Thymus (tissue), 11 donors: ENCODE measurements at regions not wholly inside any gene's neighbourhood (a gene's known extent, or its start where the extent isn't known, plus 50 kb on each side); places are given as distances from the start of the nearest gene placed in this dataset.

Experiments
- DNase-seq, 9 donors: peaks; one replicate each; pipeline ENCODE4 v3.0.0-alpha.2; 2013; ENCODE audit warnings: low spot score in 9 of 9, low read depth in 6 of 9, missing footprints in 1 of 9
- H3K27ac ChIP-seq, 2 donors: one replicate each; pipeline ENCODE4 v1.5.1; 2013; ENCODE audit warnings: control low read depth in 1 of 2, low read depth in 1 of 2, low read length in 1 of 2, mild to moderate bottlenecking in 1 of 2, moderate library complexity in 1 of 2
- H3K27me3 ChIP-seq, 2 donors: one replicate each; pipeline ENCODE4 v1.5.1; 2013; ENCODE audit warnings: low read length in 1 of 2; ENCODE audit not compliant: control insufficient read depth in 2 of 2, insufficient read depth in 1 of 2
- H3K36me3 ChIP-seq, 2 donors: one replicate each; pipeline ENCODE4 v1.5.1; 2013; ENCODE audit warnings: low read length in 1 of 2, mild to moderate bottlenecking in 1 of 2, moderate library complexity in 1 of 2; ENCODE audit not compliant: control insufficient read depth in 2 of 2, insufficient read depth in 2 of 2
- H3K4me1 ChIP-seq, 2 donors: one replicate each; pipeline ENCODE4 v1.5.1; 2013; ENCODE audit warnings: low read length in 2 of 2; ENCODE audit not compliant: control insufficient read depth in 2 of 2, insufficient read depth in 2 of 2
- H3K4me3 ChIP-seq, 2 donors: one replicate each; pipeline ENCODE4 v1.5.1; 2013; ENCODE audit warnings: low read length in 2 of 2, control low read depth in 1 of 2, mild to moderate bottlenecking in 1 of 2
- H3K9me3 ChIP-seq, 2 donors: one replicate each; pipeline ENCODE4 v1.5.1; 2013; ENCODE audit warnings: low read length in 1 of 2, mild to moderate bottlenecking in 1 of 2; ENCODE audit not compliant: control insufficient read depth in 2 of 2, insufficient read depth in 1 of 2
- WGBS: extraction: QIAGEN DNeasy Blood & Tissue Kit; methylation state at CpG from one replicate; pipeline ENCODE4 v1.1.7; 2013; 5-methylcytosine and 5-hydroxymethylcytosine counted together
- donor health status: healthy.

- WGBS: 71% methylated on average over 4 of the region's 4 CpGs
- no peaks in the 10 kb centered on the region for H3K9me3 ChIP-seq
- DNase-seq: no peak
- peaks cover 0 to 2% of the 10 kb centered on the region in 2 donors for H3K4me1 ChIP-seq
- H3K27ac ChIP-seq: no peak overlapping the region
- no peaks in the 10 kb centered on the region for H3K27me3 ChIP-seq
- H3K36me3 ChIP-seq: no peaks in the 10 kb centered on the region
- H3K4me3 ChIP-seq: no peak overlapping the region
Measured at GRCh38 chr7:25663877-25664276, 435.6 kb upstream of the NPVF start.

GRCh38 chr7:25664593-25664992, 436.3 kb upstream of the NPVF start:
- 90% methylated on average over 2 of the region's 2 CpGs for WGBS
- Histone ChIP-seq H3K27me3 (no peaks in the 10 kb centered on the region), H3K4me3 (no peak overlapping the region), H3K27ac (no peak overlapping the region), H3K36me3 (no peaks in the 10 kb centered on the region), H3K9me3 (no peaks in the 10 kb centered on the region), H3K4me1 (peaks cover 0 to 2% of the 10 kb centered on the region in 2 donors)
- DNase-seq: no peak

GRCh38 chr7:25665374-25665773, 437.1 kb upstream of the NPVF start:
- Histone ChIP-seq H3K36me3 (no peaks in the 10 kb centered on the region), H3K9me3 (no peaks in the 10 kb centered on the region), H3K4me3 (no peak overlapping the region), H3K27ac (no peak overlapping the region), H3K27me3 (no peaks in the 10 kb centered on the region), H3K4me1 (peaks cover 0 to 3% of the 10 kb centered on the region in 2 donors)
- no peak for DNase-seq
- WGBS: 97% methylated on average over 4 of the region's 4 CpGs

GRCh38 chr7:25665903-25666670, 437.8 kb upstream of the NPVF start:
- peaks cover 0 to 5% of the 10 kb centered on the region in 2 donors for H3K4me1 ChIP-seq
- no peak overlapping the region for H3K27ac ChIP-seq
- no peak for DNase-seq
- 90% methylated on average over 3 of the region's 3 CpGs for WGBS
- no peaks in the 10 kb centered on the region for H3K27me3 ChIP-seq
- H3K9me3 ChIP-seq: no peaks in the 10 kb centered on the region
- H3K36me3 ChIP-seq: no peaks in the 10 kb centered on the region
- H3K4me3 ChIP-seq: no peak overlapping the region

GRCh38 chr7:25666671-25667060, 438.4 kb upstream of the NPVF start:
- 97% methylated on average over 2 of the region's 2 CpGs for WGBS
- Histone ChIP-seq H3K4me3 (no peak overlapping the region), H3K4me1 (peaks cover 0 to 5% of the 10 kb centered on the region in 2 donors), H3K27ac (no peak overlapping the region), H3K36me3 (no peaks in the 10 kb centered on the region), H3K27me3 (no peaks in the 10 kb centered on the region), H3K9me3 (no peaks in the 10 kb centered on the region)
- no peak for DNase-seq

GRCh38 chr7:25669281-25669781, 441.0 kb upstream of the NPVF start:
- no peak overlapping the region for H3K27ac ChIP-seq
- peaks cover 0 to 3% of the 10 kb centered on the region in 2 donors for H3K4me1 ChIP-seq
- H3K27me3 ChIP-seq: no peaks in the 10 kb centered on the region
- no peak for DNase-seq
- H3K36me3 ChIP-seq: no peaks in the 10 kb centered on the region
- WGBS: 95% methylated on average over 4 of the region's 4 CpGs
- H3K4me3 ChIP-seq: no peak overlapping the region
- H3K9me3 ChIP-seq: no peaks in the 10 kb centered on the region

GRCh38 chr7:25669961-25670841, 441.9 kb upstream of the NPVF start:
- H3K36me3 ChIP-seq: no peaks in the 10 kb centered on the region
- H3K4me3 ChIP-seq: no peak overlapping the region
- WGBS: 63% methylated on average over 13 of the region's 13 CpGs
- no peak overlapping the region for H3K27ac ChIP-seq
- DNase-seq: no peak
- peaks cover 0 to 3% of the 10 kb centered on the region in 2 donors for H3K4me1 ChIP-seq
- H3K9me3 ChIP-seq: no peaks in the 10 kb centered on the region
- no peaks in the 10 kb centered on the region for H3K27me3 ChIP-seq

- 89% methylated on average over 10 of the region's 10 CpGs for WGBS
- H3K27me3 ChIP-seq: no peaks in the 10 kb centered on the region
- H3K27ac ChIP-seq: no peak overlapping the region
- no peak overlapping the region for H3K4me3 ChIP-seq
- DNase-seq: no peak
- H3K4me1 ChIP-seq: peaks cover 0 to 3% of the 10 kb centered on the region in 2 donors
- H3K36me3 ChIP-seq: no peaks in the 10 kb centered on the region
- H3K9me3 ChIP-seq: no peaks in the 10 kb centered on the region
Measured at GRCh38 chr7:25671111-25671510, 442.8 kb upstream of the NPVF start.

GRCh38 chr7:25672496-25672895, 444.2 kb upstream of the NPVF start:
- H3K36me3 ChIP-seq: no peaks in the 10 kb centered on the region
- H3K4me1 ChIP-seq: peaks cover 0 to 3% of the 10 kb centered on the region in 2 donors
- no peak overlapping the region for H3K27ac ChIP-seq
- DNase-seq: no peak
- no peaks in the 10 kb centered on the region for H3K27me3 ChIP-seq
- no peak overlapping the region for H3K4me3 ChIP-seq
- H3K9me3 ChIP-seq: no peaks in the 10 kb centered on the region
- WGBS: 69% methylated on average over 5 of the region's 5 CpGs
